B cell (primary cell): ENCODE measurements at regions not wholly inside any gene's neighbourhood (a gene's known extent, or its start where the extent isn't known, plus 50 kb on each side); places are given as distances from the start of the nearest gene placed in this dataset.

ENCODE experiments used
- ATAC-seq: fragments of 200-7000 bp; cut with Tn5 transposase; one replicate; pipeline ENCODE4 v1.10.0; 2021; ENCODE audit warnings: low read depth, mild to moderate bottlenecking, moderate number of reproducible peaks, moderate library complexity
- CTCF ChIA-PET: fragments of 350-600 bp; sonication (Branson Sonifier 250); formaldehyde crosslinking; loops from one replicate; lab custom pipeline; 2021; ENCODE audit warnings: antibody characterized with exemption, inconsistent platforms; lab: Charles Lee
- POLR2A ChIA-PET: fragments of 350-600 bp; sonication (Branson Sonifier 250); formaldehyde crosslinking; loops from one replicate; lab custom pipeline; 2021; ENCODE audit warnings: antibody characterized with exemption; lab: Charles Lee
- DNase-seq: peaks from one replicate; pipeline ENCODE4 v3.0.0; 2013
- H2AFZ ChIP-seq: 2 replicates; pipeline ENCODE4 v1.6.1; 2012; ENCODE audit warnings: mild to moderate bottlenecking, low read depth, low read length; ENCODE audit not compliant: insufficient read depth, poor library complexity, severe bottlenecking
- H3K27ac ChIP-seq, 2 donors: 1 replicate in 1 of 2; 2 replicates in 1 of 2; pipeline ENCODE4 v1.5.1; 2012 to 2013; ENCODE audit warnings: low read length in 2 of 2, mild to moderate bottlenecking in 2 of 2, moderate library complexity in 1 of 2
- H3K27me3 ChIP-seq, 4 experiments: fragments of 200-600 bp in 1 of 4; sonication (generic) in 1 of 4; replicated peaks in 1 of 4; 1 replicate in 2 of 4; 2 replicates in 2 of 4; pipeline versions ENCODE4 v1.6.1 to v1.7.0; 2013 to 2016; ENCODE audit warnings: low read length in 3 of 4, mild to moderate bottlenecking in 2 of 4, mixed read lengths in 1 of 4, moderate library complexity in 1 of 4; ENCODE audit not compliant: insufficient read depth in 4 of 4, control insufficient read depth in 3 of 4; ENCODE audit errors: control extremely low read depth in 1 of 4
- H3K36me3 ChIP-seq, 2 experiments: replicated peaks in 1 of 2; 1 replicate in 1 of 2; 2 replicates in 1 of 2; pipeline versions ENCODE4 v1.6.1 to v1.7.1; 2013; ENCODE audit warnings: low read length in 1 of 2; ENCODE audit not compliant: insufficient read depth in 2 of 2, control insufficient read depth in 1 of 2; ENCODE audit errors: control extremely low read depth in 1 of 2, extremely low read depth in 1 of 2
- H3K4me1 ChIP-seq, 2 donors: fragments of 200-600 bp in 1 of 2; sonication (generic) in 1 of 2; 1 replicate in 1 of 2; 2 replicates in 1 of 2; pipeline versions ENCODE4 v1.5.1 to v1.6.1; 2013 to 2017; ENCODE audit warnings: low read length in 2 of 2; ENCODE audit not compliant: control insufficient read depth in 2 of 2, insufficient read depth in 2 of 2
- H3K4me2 ChIP-seq: replicated peaks from 2 replicates; pipeline ENCODE3; 2012; ENCODE audit warnings: mild to moderate bottlenecking, low read depth, low read length; ENCODE audit not compliant: poor library complexity, severe bottlenecking
- H3K4me3 ChIP-seq, 5 experiments: fragments of 200-600 bp in 1 of 5; sonication (generic) in 1 of 5; 1 replicate in 3 of 5; 2 replicates in 2 of 5; pipeline versions ENCODE4 v1.5.1 to v1.7.0; 2011 to 2016; ENCODE audit warnings: low read length in 4 of 5, mild to moderate bottlenecking in 4 of 5, low read depth in 2 of 5, control low read depth in 1 of 5, moderate library complexity in 1 of 5; ENCODE audit not compliant: insufficient read depth in 1 of 5; ENCODE audit errors: control extremely low read depth in 1 of 5, extremely low read depth in 1 of 5
- H3K79me2 ChIP-seq: fragments of 200-600 bp; sonication (generic); one replicate; pipeline ENCODE4 v1.6.0; 2016; ENCODE audit warnings: low read length; ENCODE audit not compliant: control insufficient read depth, insufficient read depth
- H3K9ac ChIP-seq: fragments of 200-600 bp; sonication (generic); 2 replicates; pipeline ENCODE4 v1.6.1; 2017; ENCODE audit warnings: mild to moderate bottlenecking, low read length, moderate library complexity
- H3K9me3 ChIP-seq, 3 donors: one replicate each; pipeline versions ENCODE4 v1.6.1 to v1.7.1; 2013; ENCODE audit warnings: low read length in 2 of 3; ENCODE audit not compliant: control insufficient read depth in 2 of 3, insufficient read depth in 1 of 3; ENCODE audit errors: control extremely low read depth in 1 of 3
- H4K20me1 ChIP-seq: 2 replicates; pipeline ENCODE4 v1.6.0; 2012; ENCODE audit warnings: mild to moderate bottlenecking, low read length; ENCODE audit not compliant: insufficient read depth, control insufficient read depth, poor library complexity, severe bottlenecking
- H3K27ac Mint-ChIP-seq: one replicate; pipeline ENCODE4 v1.8.0; 2021; ENCODE audit warnings: mixed read lengths
- H3K27me3 Mint-ChIP-seq: one replicate; pipeline ENCODE4 v1.8.0; 2021; ENCODE audit warnings: mixed read lengths
- H3K4me1 Mint-ChIP-seq: one replicate; pipeline ENCODE4 v1.8.0; 2021; ENCODE audit warnings: mixed read lengths
- H3K4me3 Mint-ChIP-seq: one replicate; pipeline ENCODE4 v1.8.0; 2021; ENCODE audit warnings: mixed read lengths
- H3K9me3 Mint-ChIP-seq: one replicate; pipeline ENCODE4 v1.8.0; 2022; ENCODE audit warnings: mixed read lengths; ENCODE audit not compliant: insufficient read depth
- EZH2 ChIP-seq: IDR thresholded peaks from 2 replicates; pipeline ENCODE4 v1.6.1; 2012; ENCODE audit warnings: borderline replicate concordance, low read depth, mild to moderate bottlenecking, moderate library complexity, low read length; ENCODE audit not compliant: insufficient read depth, poor library complexity, severe bottlenecking
- WGBS: methylation state at CpG from one replicate; pipeline ENCODE4 v1.1.5; 2013; ENCODE audit warnings: missing lambda C conversion rate; ENCODE audit not compliant: insufficient coverage; 5-methylcytosine and 5-hydroxymethylcytosine counted together
- intact Hi-C: fragments of 100-400 bp; cut with micrococcal nuclease; formaldehyde crosslinking; loops from one replicate; pipeline ENCODE4 v1.10.0; 2022
- TF ChIP-seq, protein P1 (sequence below): fragments of 200-600 bp; IDR thresholded peaks from one replicate; pipeline ENCODE4 v1.8.0; 2022; ENCODE audit warnings: antibody characterized with exemption, mild to moderate bottlenecking

DNA sequence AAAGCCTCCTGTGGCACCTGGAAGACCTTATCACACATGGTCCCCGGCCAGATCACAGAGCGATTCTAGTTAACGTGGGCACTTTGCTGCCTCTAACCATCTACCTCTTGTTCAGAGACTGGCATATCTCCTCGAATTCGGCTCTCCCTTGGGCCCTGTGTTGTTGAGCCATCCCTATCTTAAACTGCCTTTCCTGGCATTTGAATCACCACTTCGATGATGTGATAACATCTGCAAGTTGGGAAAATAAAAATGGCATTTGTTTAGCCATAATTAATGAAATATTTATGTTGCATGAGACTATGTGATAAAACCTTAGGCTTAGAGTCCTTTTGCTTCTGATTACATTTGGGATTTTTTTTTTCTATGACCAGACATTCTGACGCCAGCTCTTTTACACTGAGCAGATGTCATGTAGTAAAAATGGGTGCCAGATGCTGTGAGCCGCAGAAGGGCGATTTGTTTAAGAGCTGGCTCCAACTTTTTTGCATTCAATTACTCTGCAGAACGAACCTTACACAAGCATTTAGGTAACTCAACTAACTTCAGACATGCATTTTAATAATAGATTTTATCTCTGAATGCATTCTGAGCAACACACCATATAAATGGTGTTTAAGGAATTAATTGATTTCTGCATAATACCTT, 58.5 kb upstream of the PARVA start:
- Histone ChIP-seq H3K4me1 (no peaks in the 10 kb centered on the region), H2AFZ (no peak overlapping the region), H3K4me2 (no peak overlapping the region), H3K9me3 (peaks cover 2 to 3% (median 3%) of the 10 kb centered on the region in 3 donors), H3K79me2 (no peaks in the 10 kb centered on the region), H3K4me3 (no peak overlapping the region), H4K20me1 (no peaks in the 10 kb centered on the region), H3K36me3 (no peaks in the 10 kb centered on the region), H3K9ac (no peak overlapping the region), H3K27me3 (no peaks in the 10 kb centered on the region), H3K27ac (no peak overlapping the region)
- ChIA-PET CTCF (interaction anchor here (0.6 kb wide), 1 partner anchor 11 kb away, joined by 3 read pairs; no protein-coding TSS in a partner anchor), POLR2A (no interaction called here)
- no peaks in the 10 kb centered on the region for H3K9me3 Mint-ChIP-seq
- H3K4me1 Mint-ChIP-seq, result no peaks in the 10 kb centered on the region
- H3K27me3 Mint-ChIP-seq, result peaks cover 9% of the 10 kb centered on the region
- H3K27ac Mint-ChIP-seq, result no peak overlapping the region
- H3K4me3 Mint-ChIP-seq, result no peak overlapping the region
- 94% methylated on average over 5 of the region's 10 CpGs for WGBS
- DNase-seq (no peak), ATAC-seq (no peak)
- no peak for TF ChIP-seq EZH2
- TF ChIP-seq, protein P1, sequence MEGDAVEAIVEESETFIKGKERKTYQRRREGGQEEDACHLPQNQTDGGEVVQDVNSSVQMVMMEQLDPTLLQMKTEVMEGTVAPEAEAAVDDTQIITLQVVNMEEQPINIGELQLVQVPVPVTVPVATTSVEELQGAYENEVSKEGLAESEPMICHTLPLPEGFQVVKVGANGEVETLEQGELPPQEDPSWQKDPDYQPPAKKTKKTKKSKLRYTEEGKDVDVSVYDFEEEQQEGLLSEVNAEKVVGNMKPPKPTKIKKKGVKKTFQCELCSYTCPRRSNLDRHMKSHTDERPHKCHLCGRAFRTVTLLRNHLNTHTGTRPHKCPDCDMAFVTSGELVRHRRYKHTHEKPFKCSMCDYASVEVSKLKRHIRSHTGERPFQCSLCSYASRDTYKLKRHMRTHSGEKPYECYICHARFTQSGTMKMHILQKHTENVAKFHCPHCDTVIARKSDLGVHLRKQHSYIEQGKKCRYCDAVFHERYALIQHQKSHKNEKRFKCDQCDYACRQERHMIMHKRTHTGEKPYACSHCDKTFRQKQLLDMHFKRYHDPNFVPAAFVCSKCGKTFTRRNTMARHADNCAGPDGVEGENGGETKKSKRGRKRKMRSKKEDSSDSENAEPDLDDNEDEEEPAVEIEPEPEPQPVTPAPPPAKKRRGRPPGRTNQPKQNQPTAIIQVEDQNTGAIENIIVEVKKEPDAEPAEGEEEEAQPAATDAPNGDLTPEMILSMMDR, result no peak
- intact Hi-C loops, result no loop called here

DNA sequence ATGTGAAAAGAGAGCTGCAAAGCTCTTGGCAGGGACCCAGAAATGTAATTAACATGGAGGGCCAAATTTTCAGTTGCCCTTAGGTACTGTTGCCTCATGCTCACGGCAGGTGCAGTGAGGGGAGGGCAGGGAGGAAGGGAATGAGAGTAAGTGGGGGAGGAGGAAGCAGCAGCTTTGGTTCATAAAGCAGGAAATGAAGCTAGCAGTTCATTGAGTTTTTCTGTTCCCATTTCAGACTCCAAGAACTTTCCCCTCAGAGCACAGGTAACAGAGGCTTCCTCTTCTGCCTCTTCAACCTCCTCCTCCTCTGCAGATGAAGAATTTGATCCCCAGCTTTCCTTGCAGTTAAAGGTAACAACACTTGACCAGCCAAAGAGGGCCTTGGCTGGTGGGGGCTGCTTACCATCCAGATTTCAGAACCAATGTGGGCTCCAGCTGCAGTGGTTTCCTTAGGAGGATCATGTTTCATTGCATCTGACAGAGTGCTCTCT, 57.9 kb upstream of the PARVA start:
- H3K4me1 ChIP-seq, result no peaks in the 10 kb centered on the region
- no peak for ATAC-seq
- CTCF ChIA-PET, result no interaction called here
- no CpG with 5 or more reads among the region's 1 CpG for WGBS
- no peaks in the 10 kb centered on the region for H3K9me3 Mint-ChIP-seq
- H3K27me3 Mint-ChIP-seq, result peaks cover 9% of the 10 kb centered on the region
- no peak overlapping the region for H3K4me2 ChIP-seq
- H3K27ac Mint-ChIP-seq, result no peak overlapping the region
- no peaks in the 10 kb centered on the region for H3K27me3 ChIP-seq
- no peak overlapping the region for H3K4me3 ChIP-seq
- H3K79me2 ChIP-seq, result no peaks in the 10 kb centered on the region
- POLR2A ChIA-PET, result no interaction called here
- TF ChIP-seq EZH2, result no peak
- TF ChIP-seq, protein P1, result no peak
- no peaks in the 10 kb centered on the region for H3K36me3 ChIP-seq
- H3K4me3 Mint-ChIP-seq, result no peak overlapping the region
- no peak overlapping the region for H3K27ac ChIP-seq
- intact Hi-C loops, result no loop called here
- H3K4me1 Mint-ChIP-seq, result no peaks in the 10 kb centered on the region
- no peaks in the 10 kb centered on the region for H4K20me1 ChIP-seq
- H3K9ac ChIP-seq, result no peak overlapping the region
- H3K9me3 ChIP-seq, result peaks cover 2 to 3% (median 3%) of the 10 kb centered on the region in 3 donors
- DNase-seq, result no peak
- no peak overlapping the region for H2AFZ ChIP-seq
